Frontal cortex (tissue), 3 donors: ENCODE measurements at regions not wholly inside any gene's neighbourhood (a gene's known extent, or its start where the extent isn't known, plus 50 kb on each side); places are given as distances from the start of the nearest gene placed in this dataset.
A peak's percentile ranks its signal among the peaks of the same experiment; 100 is the strongest.
"Not testable (repeated sequence)": the region's sequence is repeated elsewhere in the genome, so short reads cannot be mapped to it uniquely, and the experiment has no call there.

Experiments used
- DNase-seq, 2 donors: peaks; one replicate each; pipeline ENCODE4 v3.0.0; 2012; ENCODE audit warnings: low spot score in 2 of 2
- FAIRE-seq: peaks from 2 replicates; lab custom pipeline; 2012; peaks lifted over from hg19 to GRCh38; lab: Jason Lieb, UNC
- donor health status: control.
- donor health status: control.
- donor health status: control.

DNA sequence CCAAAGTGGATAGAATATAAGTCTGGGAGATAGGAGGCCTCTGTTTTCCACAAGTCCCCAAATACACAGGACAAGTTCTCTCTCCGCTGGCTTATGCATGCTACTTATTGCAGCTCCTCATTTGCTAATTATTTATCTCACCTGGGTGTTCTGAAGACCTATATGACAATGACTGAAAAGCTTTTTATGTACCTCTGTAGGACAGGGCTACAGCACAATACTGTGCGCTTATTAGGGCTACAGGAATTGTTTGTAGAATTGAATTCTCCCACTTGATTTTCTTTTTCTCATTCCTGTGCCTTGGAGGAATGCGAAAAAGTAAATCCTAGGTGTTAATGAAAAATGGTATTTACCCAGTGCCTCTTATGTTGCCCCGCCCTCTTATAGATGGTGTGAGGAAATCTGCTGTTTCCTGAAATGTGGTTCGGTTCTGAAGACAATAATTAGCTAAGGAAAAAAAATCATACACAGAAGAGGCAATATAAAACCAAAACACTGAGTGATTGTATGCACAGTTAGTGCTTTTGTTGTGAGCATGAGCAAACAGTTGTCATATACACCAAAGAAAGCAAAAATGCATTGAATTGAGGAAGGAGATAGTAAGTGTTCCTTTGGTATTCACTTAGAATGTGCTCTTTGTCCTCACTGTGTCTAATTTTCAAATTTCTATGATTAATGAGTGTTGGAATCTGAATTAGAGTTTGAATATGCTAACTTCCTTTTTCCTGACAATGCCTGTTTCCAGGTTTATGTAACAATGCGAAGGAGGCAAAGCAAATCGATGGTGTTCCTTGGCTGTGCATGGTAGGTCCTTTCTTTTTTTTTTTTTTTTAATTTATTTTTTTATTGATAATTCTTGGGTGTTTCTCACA is 78.7 kb upstream of the PNPT1 start:
- DNase-seq (no peak), FAIRE-seq (no peak)

DNA sequence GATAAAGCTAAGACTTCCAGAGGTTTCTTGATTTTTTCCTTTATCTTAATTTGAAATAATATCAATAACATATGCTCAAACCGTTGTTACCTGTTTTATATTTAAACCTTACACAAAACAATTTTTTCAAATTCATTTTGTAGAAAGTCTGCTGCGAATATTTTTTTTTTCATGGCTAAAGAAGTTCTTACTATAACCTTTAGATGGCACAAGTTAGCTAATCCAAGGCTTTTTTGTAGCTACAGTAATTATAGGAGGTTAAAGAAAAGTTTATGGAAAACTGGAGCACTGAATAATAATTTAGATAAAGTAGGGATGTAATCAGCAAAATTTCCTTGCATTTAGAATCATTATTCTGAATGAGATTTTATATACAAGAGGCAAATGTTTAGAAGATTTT is 78.0 kb upstream of the PNPT1 start:
- FAIRE-seq = peak; percentile 95
- peak; percentile 27 to 41 for DNase-seq

DNA sequence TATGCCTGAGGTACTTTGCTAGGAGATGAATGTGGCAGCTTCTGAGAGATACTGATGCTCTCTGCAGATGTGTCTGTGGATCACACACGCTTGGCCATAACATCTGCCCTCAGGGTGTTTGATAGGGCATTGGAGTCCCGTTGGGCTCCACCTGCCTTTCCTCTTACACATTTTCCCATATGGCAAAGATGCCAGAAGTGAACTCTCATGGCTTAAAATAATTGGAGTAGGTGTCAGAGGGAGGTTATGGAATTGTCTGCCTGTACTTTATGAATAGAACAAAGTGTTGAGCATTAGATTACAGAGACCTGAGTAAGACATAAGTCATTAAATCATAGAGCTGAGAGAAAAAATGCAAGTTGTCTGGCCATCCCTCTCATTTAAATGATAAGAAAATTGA is 75.3 kb upstream of the PNPT1 start:
- FAIRE-seq (no peak), DNase-seq (no peak)

DNA sequence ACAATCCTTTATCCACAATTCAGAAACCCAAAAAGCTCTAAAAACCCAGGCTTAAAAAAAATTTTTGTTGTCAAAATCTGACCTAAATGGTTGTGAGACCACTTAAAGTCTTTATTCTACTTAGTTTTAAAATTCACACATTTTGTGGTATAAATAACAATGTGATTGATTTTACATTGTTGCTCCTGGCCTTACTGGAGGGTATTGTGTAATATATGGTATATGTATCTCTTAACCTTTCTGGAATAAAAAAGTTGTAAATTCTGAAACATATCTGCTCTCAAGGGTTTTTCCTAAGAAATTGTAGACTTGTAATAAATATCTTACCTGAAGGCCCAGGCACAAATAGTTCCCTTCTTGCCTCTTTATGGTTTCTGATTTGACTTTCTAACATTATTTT is 73.3 kb upstream of the PNPT1 start:
- DNase-seq (no peak), FAIRE-seq (no peak)

DNA sequence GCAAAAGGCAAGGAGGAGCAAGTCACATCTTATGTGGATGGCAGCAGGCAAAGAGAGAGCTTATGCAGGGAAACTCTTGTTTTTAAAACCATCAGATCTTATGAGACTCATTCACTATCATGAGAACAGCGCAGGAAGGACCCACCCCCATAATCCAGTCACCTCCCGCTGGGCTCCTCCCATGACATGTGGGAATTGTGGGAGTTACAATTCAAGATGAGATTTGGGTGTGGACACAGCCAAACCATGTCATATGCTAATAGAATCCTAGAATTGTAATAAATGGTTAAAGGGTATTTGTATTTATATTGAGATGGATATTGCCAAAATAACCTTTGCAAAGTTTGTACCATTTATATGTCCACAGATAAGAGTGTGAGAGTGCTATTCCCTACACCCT is 72.1 kb upstream of the PNPT1 start:
- DNase-seq, FAIRE-seq: not testable (repeated sequence)

DNA sequence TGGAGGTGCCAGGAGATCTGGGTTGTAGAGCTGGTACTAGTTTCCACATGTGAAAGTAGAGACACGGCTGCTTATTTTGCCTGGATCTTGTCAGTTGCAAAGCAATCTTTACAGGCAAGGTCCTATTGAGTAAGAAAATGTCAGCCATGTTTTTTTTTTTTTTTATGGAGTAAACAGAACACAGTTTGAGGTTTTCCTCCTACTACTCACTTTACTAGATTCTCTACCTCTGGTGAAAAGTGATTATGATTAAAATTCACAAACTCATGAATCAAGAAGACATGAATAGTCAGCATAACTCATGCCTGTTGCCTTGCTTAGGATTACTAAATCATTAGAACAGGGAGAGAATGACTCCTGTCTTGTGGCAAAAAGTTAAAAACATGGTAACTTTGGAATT is 70.1 kb upstream of the PNPT1 start:
- DNase-seq (no peak), FAIRE-seq (no peak)

DNA sequence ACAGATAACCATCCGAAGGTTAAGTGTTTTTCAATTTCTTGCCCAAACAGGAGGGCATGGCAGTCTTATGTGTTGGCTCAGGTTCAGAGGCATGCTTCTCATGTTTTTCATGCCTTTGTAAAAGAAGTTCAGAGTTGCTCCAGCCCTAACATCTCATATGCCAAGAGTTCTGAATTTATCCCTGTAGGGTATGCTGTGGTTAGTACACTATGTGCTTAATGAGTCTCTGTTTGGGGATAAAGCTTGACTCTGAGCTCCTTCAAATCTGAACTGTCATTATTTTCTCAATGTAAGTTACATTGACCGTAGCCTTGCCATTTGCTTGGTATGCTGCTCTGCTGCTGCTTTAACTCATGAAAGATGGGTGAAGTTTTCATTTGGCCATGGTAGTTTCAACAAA is 67.9 kb upstream of the PNPT1 start:
- FAIRE-seq (no peak), DNase-seq (no peak)

DNA sequence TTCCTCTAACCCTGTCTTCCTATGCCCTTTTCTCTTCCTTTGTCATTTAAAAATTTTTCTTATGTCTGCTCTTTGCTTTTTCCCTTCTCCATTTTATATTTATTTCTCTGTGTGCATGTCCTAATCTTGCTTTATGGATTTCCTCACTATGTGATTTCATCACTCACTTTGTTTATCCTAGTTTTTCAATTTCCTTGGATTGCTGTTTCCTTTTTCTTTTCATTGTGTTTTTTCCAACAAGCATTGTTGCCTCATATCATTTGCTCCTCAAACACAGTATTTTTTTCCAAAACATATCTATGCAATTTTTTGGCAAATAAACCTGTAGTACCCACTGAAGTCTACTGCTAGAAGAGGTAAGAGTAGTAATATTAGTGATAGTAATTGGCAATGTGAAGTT is 67.4 kb upstream of the PNPT1 start:
- FAIRE-seq = no peak
- no peak for DNase-seq

DNA sequence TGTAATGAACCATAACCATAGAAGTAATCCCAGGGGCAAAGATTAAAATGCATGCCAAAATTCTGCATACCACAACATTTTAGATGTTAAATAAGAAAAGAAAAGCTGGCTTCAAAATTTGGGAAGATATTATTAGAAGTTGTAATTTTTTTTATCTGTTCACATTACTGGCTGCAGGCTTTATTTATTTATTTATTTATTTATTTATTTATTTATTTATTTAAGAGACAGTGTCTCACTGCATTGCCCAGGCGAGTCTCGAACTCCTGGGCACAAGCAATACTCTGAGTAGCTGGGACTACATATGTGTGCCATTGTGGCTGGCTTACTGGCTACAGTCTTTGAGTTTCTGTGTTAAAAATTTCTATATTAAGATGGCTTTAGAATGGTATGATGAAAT is 66.5 kb upstream of the PNPT1 start:
- FAIRE-seq (no peak), DNase-seq (no peak)

DNA sequence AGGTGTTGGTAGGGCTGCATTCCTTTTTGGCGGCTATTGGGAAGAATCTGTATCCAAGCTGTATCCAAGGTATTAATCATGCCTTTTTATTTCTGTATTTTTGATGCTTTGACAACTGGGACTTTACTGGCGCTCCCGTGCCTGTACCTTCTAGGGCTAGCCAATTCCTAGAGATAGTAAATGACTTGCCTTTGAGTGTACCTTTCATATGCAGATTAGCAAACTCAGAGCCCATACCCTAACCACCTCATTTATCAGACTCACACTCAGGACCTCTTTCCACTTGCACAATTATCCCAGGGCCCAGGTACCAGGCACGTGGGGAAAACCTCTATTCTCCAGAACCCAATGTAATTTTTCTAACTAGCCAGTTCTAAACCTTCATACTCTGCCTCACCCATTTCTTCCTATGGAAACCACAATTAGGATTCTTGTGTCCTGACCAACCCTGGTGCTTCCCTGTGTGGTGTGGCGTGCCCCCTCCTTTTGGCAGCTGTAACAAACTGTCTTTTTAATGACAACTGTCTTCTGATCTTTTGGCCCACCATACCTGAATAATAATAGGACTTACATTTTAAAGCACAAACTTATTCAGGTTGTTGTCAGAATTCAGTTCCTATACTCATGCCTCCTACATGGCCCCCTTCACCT is 65.8 kb upstream of the PNPT1 start:
- FAIRE-seq (no peak), DNase-seq (no peak)

DNA sequence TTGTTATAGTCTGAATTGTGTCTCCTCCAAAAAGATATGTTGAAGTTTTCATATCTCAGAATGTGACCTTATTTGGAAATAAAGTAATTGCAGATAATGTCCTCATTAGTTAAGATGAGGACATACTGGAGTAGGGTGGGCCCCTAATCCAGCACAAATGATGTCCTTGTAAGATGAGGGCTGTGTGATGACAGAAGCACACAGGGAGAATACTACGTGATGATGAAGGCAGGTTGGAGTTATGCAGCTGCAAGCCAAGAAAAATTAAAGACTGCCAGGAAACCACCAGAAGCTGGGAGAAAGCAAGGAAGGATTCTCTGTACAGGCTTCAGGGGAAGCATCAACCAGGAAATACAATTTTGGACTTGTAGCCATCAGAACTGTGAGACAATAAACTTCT is 58.3 kb upstream of the PNPT1 start:
- DNase-seq (no peak), FAIRE-seq (no peak)

DNA sequence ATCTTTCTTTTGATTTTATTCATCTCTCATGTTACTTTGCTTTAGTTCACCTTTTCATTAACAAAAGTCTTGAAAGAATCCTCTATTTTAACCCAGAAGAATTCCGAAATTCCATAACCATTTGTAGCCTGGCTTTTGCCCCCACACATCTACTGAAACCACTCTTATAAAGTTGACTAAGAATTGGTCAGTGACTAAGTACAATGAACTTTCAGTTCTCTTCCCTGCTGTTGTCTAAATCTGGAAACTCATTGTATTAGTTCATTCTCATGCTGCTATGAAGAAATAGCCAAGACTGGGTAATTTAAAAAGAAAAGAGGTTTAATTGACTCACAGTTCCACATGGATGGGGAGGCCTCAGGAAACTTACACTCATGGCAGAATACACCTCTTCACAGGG is 49.9 kb upstream of the PNPT1 start:
- DNase-seq (no peak), FAIRE-seq (no peak)
